Mucosa of stomach (tissue), 1 donor: ENCODE measurements at regions not wholly inside any gene's neighbourhood (a gene's known extent, or its start where the extent isn't known, plus 50 kb on each side); places are given as distances from the start of the nearest gene placed in this dataset.
"Not testable (repeated sequence)": the region's sequence is repeated elsewhere in the genome, so short reads cannot be mapped to it uniquely, and the experiment has no call there.

Experiments used
- H3K27me3 ChIP-seq: one replicate; pipeline ENCODE4 v1.7.0; 2013; ENCODE audit warnings: mild to moderate bottlenecking, low read length; ENCODE audit not compliant: control insufficient read depth, insufficient read depth
- H3K36me3 ChIP-seq: one replicate; pipeline ENCODE4 v1.7.0; 2013; ENCODE audit warnings: low read length; ENCODE audit not compliant: control insufficient read depth, insufficient read depth
- H3K4me1 ChIP-seq: one replicate; pipeline ENCODE4 v1.7.0; 2013; ENCODE audit warnings: mild to moderate bottlenecking, low read length; ENCODE audit not compliant: control insufficient read depth, insufficient read depth
- H3K4me3 ChIP-seq: one replicate; pipeline ENCODE4 v1.7.0; 2013; ENCODE audit warnings: low read length
- H3K9ac ChIP-seq: one replicate; pipeline ENCODE4 v1.7.0; 2013; ENCODE audit warnings: mild to moderate bottlenecking, low read length, moderate library complexity
- H3K9me3 ChIP-seq: one replicate; pipeline ENCODE4 v1.7.0; 2013; ENCODE audit warnings: mild to moderate bottlenecking, low read length, moderate library complexity; ENCODE audit not compliant: control insufficient read depth
- donor health status: Pancreatic carcinoma.

- Histone ChIP-seq H3K27me3 (no peaks in the 10 kb centered on the region), H3K9ac (no peak overlapping the region), H3K9me3 (no peaks in the 10 kb centered on the region), H3K4me1 (no peaks in the 10 kb centered on the region), H3K36me3 (no peaks in the 10 kb centered on the region), H3K4me3 (no peak overlapping the region)
These were observed 206.0 kb downstream of the SPP2 start for GRCh38 chr2:234256516-234256915.

GRCh38 chr2:234254783-234255521 lies 204.4 kb downstream of the SPP2 start:
- H3K9me3 ChIP-seq = no peaks in the 10 kb centered on the region
- no peaks in the 10 kb centered on the region for H3K27me3 ChIP-seq
- H3K36me3 ChIP-seq = no peaks in the 10 kb centered on the region

GRCh38 chr2:234252772-234253171 lies 202.3 kb downstream of the SPP2 start:
- H3K27me3 ChIP-seq = no peaks in the 10 kb centered on the region
- H3K36me3 ChIP-seq = no peaks in the 10 kb centered on the region
- H3K4me3 ChIP-seq = no peak overlapping the region
- H3K9me3 ChIP-seq = no peaks in the 10 kb centered on the region
- H3K4me1 ChIP-seq = no peaks in the 10 kb centered on the region
- no peak overlapping the region for H3K9ac ChIP-seq

More at GRCh38 chr2:234254783-234255521, 204.4 kb downstream of the SPP2 start:
- Histone ChIP-seq H3K4me3 (no peak overlapping the region), H3K9ac (no peak overlapping the region), H3K4me1 (no peaks in the 10 kb centered on the region)

GRCh38 chr2:234251326-234252271 lies 201.1 kb downstream of the SPP2 start:
- Histone ChIP-seq H3K4me3 (no peak overlapping the region), H3K9ac (no peak overlapping the region), H3K4me1 (no peaks in the 10 kb centered on the region)

GRCh38 chr2:234250926-234251325 lies 200.4 kb downstream of the SPP2 start:
- no peak overlapping the region for H3K9ac ChIP-seq
- no peaks in the 10 kb centered on the region for H3K4me1 ChIP-seq
- no peaks in the 10 kb centered on the region for H3K9me3 ChIP-seq

More at GRCh38 chr2:234251326-234252271, 201.1 kb downstream of the SPP2 start:
- no peaks in the 10 kb centered on the region for H3K27me3 ChIP-seq
- no peaks in the 10 kb centered on the region for H3K9me3 ChIP-seq
- no peaks in the 10 kb centered on the region for H3K36me3 ChIP-seq

GRCh38 chr2:234249873-234250272 lies 199.4 kb downstream of the SPP2 start:
- no peaks in the 10 kb centered on the region for H3K27me3 ChIP-seq
- H3K4me3 ChIP-seq = no peak overlapping the region
- H3K4me1 ChIP-seq = no peaks in the 10 kb centered on the region
- no peaks in the 10 kb centered on the region for H3K36me3 ChIP-seq
- no peak overlapping the region for H3K9ac ChIP-seq
- no peaks in the 10 kb centered on the region for H3K9me3 ChIP-seq

More at GRCh38 chr2:234250926-234251325, 200.4 kb downstream of the SPP2 start:
- no peaks in the 10 kb centered on the region for H3K36me3 ChIP-seq
- H3K27me3 ChIP-seq = no peaks in the 10 kb centered on the region
- H3K4me3 ChIP-seq = no peak overlapping the region

- Histone ChIP-seq H3K9me3 (no peaks in the 10 kb centered on the region), H3K4me3 (no peak overlapping the region), H3K9ac (no peak overlapping the region), H3K36me3 (no peaks in the 10 kb centered on the region), H3K4me1 (no peaks in the 10 kb centered on the region), H3K27me3 (no peaks in the 10 kb centered on the region)
These were observed 198.7 kb downstream of the SPP2 start for GRCh38 chr2:234249034-234249735.

- H3K4me3 ChIP-seq, H3K36me3 ChIP-seq, H3K9ac ChIP-seq, H3K27me3 ChIP-seq, H3K4me1 ChIP-seq, H3K9me3 ChIP-seq: not testable (repeated sequence)
These were observed 197.8 kb downstream of the SPP2 start for GRCh38 chr2:234248213-234248710.

GRCh38 chr2:234247453-234248180 lies 197.1 kb downstream of the SPP2 start:
- Histone ChIP-seq H3K4me1 (no peaks in the 10 kb centered on the region), H3K4me3 (no peak overlapping the region), H3K9ac (no peak overlapping the region), H3K27me3 (no peaks in the 10 kb centered on the region), H3K36me3 (no peaks in the 10 kb centered on the region), H3K9me3 (no peaks in the 10 kb centered on the region)

- Histone ChIP-seq H3K9me3 (no peaks in the 10 kb centered on the region), H3K9ac (no peak overlapping the region), H3K4me3 (no peak overlapping the region), H3K4me1 (no peaks in the 10 kb centered on the region), H3K27me3 (no peaks in the 10 kb centered on the region), H3K36me3 (no peaks in the 10 kb centered on the region)
These were observed 195.4 kb downstream of the SPP2 start for GRCh38 chr2:234245945-234246344.

GRCh38 chr2:234243871-234244565 lies 193.5 kb downstream of the SPP2 start:
- H3K9me3 ChIP-seq = no peaks in the 10 kb centered on the region
- no peak overlapping the region for H3K4me3 ChIP-seq
- H3K9ac ChIP-seq = no peak overlapping the region
- no peaks in the 10 kb centered on the region for H3K27me3 ChIP-seq
- no peaks in the 10 kb centered on the region for H3K36me3 ChIP-seq
- no peaks in the 10 kb centered on the region for H3K4me1 ChIP-seq
